ENCODE measurements at regions not wholly inside any gene's neighbourhood (a gene's known extent, or its start where the extent isn't known, plus 50 kb on each side); places are given as distances from the start of the nearest gene placed in this dataset.
A peak's percentile ranks its signal among the peaks of the same experiment; 100 is the strongest.

- no peak for TF ChIP-seq POLR2AphosphoS5 (IDR thresholded peaks at IDR 0.05)
- TF ChIP-seq, protein P1, sequence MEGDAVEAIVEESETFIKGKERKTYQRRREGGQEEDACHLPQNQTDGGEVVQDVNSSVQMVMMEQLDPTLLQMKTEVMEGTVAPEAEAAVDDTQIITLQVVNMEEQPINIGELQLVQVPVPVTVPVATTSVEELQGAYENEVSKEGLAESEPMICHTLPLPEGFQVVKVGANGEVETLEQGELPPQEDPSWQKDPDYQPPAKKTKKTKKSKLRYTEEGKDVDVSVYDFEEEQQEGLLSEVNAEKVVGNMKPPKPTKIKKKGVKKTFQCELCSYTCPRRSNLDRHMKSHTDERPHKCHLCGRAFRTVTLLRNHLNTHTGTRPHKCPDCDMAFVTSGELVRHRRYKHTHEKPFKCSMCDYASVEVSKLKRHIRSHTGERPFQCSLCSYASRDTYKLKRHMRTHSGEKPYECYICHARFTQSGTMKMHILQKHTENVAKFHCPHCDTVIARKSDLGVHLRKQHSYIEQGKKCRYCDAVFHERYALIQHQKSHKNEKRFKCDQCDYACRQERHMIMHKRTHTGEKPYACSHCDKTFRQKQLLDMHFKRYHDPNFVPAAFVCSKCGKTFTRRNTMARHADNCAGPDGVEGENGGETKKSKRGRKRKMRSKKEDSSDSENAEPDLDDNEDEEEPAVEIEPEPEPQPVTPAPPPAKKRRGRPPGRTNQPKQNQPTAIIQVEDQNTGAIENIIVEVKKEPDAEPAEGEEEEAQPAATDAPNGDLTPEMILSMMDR (IDR thresholded peaks at IDR 0.05 in 8 of 11, conservative IDR thresholded peaks at IDR 0.05 in 3 of 11): no peak
- Histone ChIP-seq H3K9me3 (no peaks in the 10 kb centered on the region), H3K36me3 (no peaks in the 10 kb centered on the region), H3K4me3 (no peak overlapping the region), H3K27me3 (replicated peaks in 1 of 7) (no peaks in the 10 kb centered on the region), H3K4me1 (no peaks in the 10 kb centered on the region), H3K27ac (no peak overlapping the region)
- DNase-seq: no peak
- intact Hi-C loops (cut with DNase I; ENCODE audit: low total_unique reads): no loop called here
- 63 to 75% (median 70%) methylated on average over 3 of the region's 3 CpGs for WGBS, 5 donors
Observed at GRCh38 chr4:116374815-116375214, 710.6 kb downstream of the TRAM1L1 start.

GRCh38 chr4:116362583-116362982 lies 722.8 kb downstream of the TRAM1L1 start:
- TF ChIP-seq, protein P1 (IDR thresholded peaks at IDR 0.05 in 8 of 11, conservative IDR thresholded peaks at IDR 0.05 in 3 of 11): no peak
- TF ChIP-seq POLR2A (IDR thresholded peaks at IDR 0.05) (no peak), POLR2AphosphoS5 (IDR thresholded peaks at IDR 0.05) (no peak)
- intact Hi-C loops (cut with DNase I; ENCODE audit: low total_unique reads): no loop called here

GRCh38 chr4:116361790-116362189 lies 723.6 kb downstream of the TRAM1L1 start:
- 59 to 82% (median 67%) methylated on average over 2 to 4 of the region's 4 CpGs for WGBS, 5 donors
- Histone ChIP-seq H3K4me1 (no peaks in the 10 kb centered on the region), H3K27me3 (replicated peaks in 1 of 7) (no peaks in the 10 kb centered on the region), H3K9me3 (peaks cover 0 to 10% (median 7%) of the 10 kb centered on the region in 8 donors), H3K27ac (no peak overlapping the region), H3K4me3 (no peak overlapping the region), H3K36me3 (no peaks in the 10 kb centered on the region)
- TF ChIP-seq POLR2AphosphoS5 (IDR thresholded peaks at IDR 0.05): no peak
- no peak for TF ChIP-seq POLR2A (IDR thresholded peaks at IDR 0.05)
- TF ChIP-seq, protein P1 (IDR thresholded peaks at IDR 0.05 in 8 of 11, conservative IDR thresholded peaks at IDR 0.05 in 3 of 11): no peak
- intact Hi-C loops (cut with DNase I; ENCODE audit: low total_unique reads): no loop called here
- DNase-seq: no peak

More at GRCh38 chr4:116362583-116362982, 722.8 kb downstream of the TRAM1L1 start:
- H3K36me3 ChIP-seq: no peaks in the 10 kb centered on the region
- peaks cover 0 to 9% (median 7%) of the 10 kb centered on the region in 8 donors for H3K9me3 ChIP-seq
- no peaks in the 10 kb centered on the region for H3K4me1 ChIP-seq
- H3K27me3 ChIP-seq (replicated peaks in 1 of 7): no peaks in the 10 kb centered on the region
- no peak overlapping the region for H3K27ac ChIP-seq
- no peak overlapping the region for H3K4me3 ChIP-seq
- no peak for DNase-seq

GRCh38 chr4:116358633-116359222 lies 726.6 kb downstream of the TRAM1L1 start:
- Histone ChIP-seq H3K4me1 (no peaks in the 10 kb centered on the region), H3K36me3 (no peaks in the 10 kb centered on the region), H3K4me3 (no peak overlapping the region), H3K27me3 (replicated peaks in 1 of 7) (no peaks in the 10 kb centered on the region), H3K27ac (no peak overlapping the region), H3K9me3 (peaks cover 0 to 10% (median 7%) of the 10 kb centered on the region in 8 donors)
- TF ChIP-seq, protein P1 (IDR thresholded peaks at IDR 0.05 in 8 of 11, conservative IDR thresholded peaks at IDR 0.05 in 3 of 11): peak in 9 of 11 experiments; percentile 24 to 65 (median 47)
- TF ChIP-seq POLR2AphosphoS5 (IDR thresholded peaks at IDR 0.05) (no peak), POLR2A (IDR thresholded peaks at IDR 0.05) (no peak)
- intact Hi-C loops (cut with DNase I; ENCODE audit: low total_unique reads): no loop called here
- 46 to 65% (median 48%) methylated on average over 9 to 11 of the region's 11 CpGs for WGBS, 5 donors
- no peak for DNase-seq
